ENCODE measurements at regions not wholly inside any gene's neighbourhood (a gene's known extent, or its start where the extent isn't known, plus 50 kb on each side); places are given as distances from the start of the nearest gene placed in this dataset.

DNA sequence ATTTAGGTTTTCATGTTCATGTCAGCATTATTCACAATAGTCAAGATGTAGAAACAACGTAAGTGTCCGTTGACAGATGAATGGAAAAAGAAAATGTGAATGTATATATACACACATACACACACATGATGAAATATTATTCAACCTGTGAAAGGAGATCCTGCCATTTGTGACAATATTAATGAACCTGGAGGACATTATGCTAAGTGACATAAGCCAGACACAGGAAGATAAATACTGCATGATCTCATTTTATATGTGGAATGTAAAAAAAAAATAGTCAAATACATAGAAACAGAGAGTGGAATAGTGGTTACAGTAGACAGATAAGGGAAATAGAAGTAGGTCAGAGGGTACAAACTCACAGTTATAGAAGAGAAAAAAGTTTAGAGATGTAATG, 651.1 kb upstream of the MKI67 start:
- no peak for FAIRE-seq
- no TSS peak for BruUV-seq (replicated peaks)
- H3K4me1 ChIP-seq (replicated peaks in 1 of 2; ENCODE audit: control insufficient read depth in 2 of 2, insufficient read depth in 2 of 2, low read length in 2 of 2) = no peaks in the 10 kb centered on the region
- H3K27me3 ChIP-seq (ENCODE audit: control insufficient read depth in 2 of 2, insufficient read depth in 2 of 2, low read length in 2 of 2) = no peaks in the 10 kb centered on the region; a peak in 2 of 5 replicates
- WGBS (ENCODE audit: insufficient coverage, low coverage, missing lambda C conversion rate) = 18% methylated on average over 2 of the region's 2 CpGs
- POLR2A ChIA-PET = no interaction called here
- ATAC-seq = no peak
- H3K9ac ChIP-seq (ENCODE audit: insufficient read depth in 1 of 2, low read depth in 2 of 2, low read length in 2 of 2) = no peak overlapping the region
- no peaks in the 10 kb centered on the region for H3K9me1 ChIP-seq (ENCODE audit: control insufficient read depth, insufficient read depth, low read length)
- intact Hi-C loops (cut with micrococcal nuclease) (no loop called here), in situ Hi-C loops (cut with MboI) (no loop called here)
- no peak overlapping the region for H2AFZ ChIP-seq (ENCODE audit: low read depth, low read length)
- no peaks in the 10 kb centered on the region for H3K36me3 ChIP-seq (ENCODE audit: control insufficient read depth, insufficient read depth, low read length)
- no peaks in the 10 kb centered on the region for H3K9me3 ChIP-seq (replicated peaks; ENCODE audit: control insufficient read depth, insufficient read depth, low read depth, low read length)
- no peaks in the 10 kb centered on the region for H4K20me1 ChIP-seq (replicated peaks; ENCODE audit: control insufficient read depth, insufficient read depth, low read length)
- DNase-seq (ENCODE audit: extremely low read depth in 1 of 4, low spot score in 3 of 4) = no peak
- no peak for TF ChIP-seq NRF1 (conservative IDR thresholded peaks at IDR 0.05 in 1 of 2, IDR thresholded peaks at IDR 0.05 in 1 of 2)
- no peak for TF ChIP-seq FOXM1 (IDR thresholded peaks at IDR 0.05; ENCODE audit: low read depth)
- no peak for TF ChIP-seq FOXM1 (CRISPR knock-in tag; IDR thresholded peaks at IDR 0.05; ENCODE audit: low read depth)
- no peak for TF ChIP-seq DIDO1 (tag; IDR thresholded peaks at IDR 0.05; ENCODE audit: low read depth)
- TF ChIP-seq ZNF77 (CRISPR knock-in tag; IDR thresholded peaks at IDR 0.05) = no peak
- no peak for TF ChIP-seq ZNF324 (CRISPR knock-in tag; IDR thresholded peaks at IDR 0.05)
- no peak for TF ChIP-seq NR3C1 (CRISPR knock-in tag; IDR thresholded peaks at IDR 0.05)
- H3K4me2 ChIP-seq (ENCODE audit: insufficient read depth, low read length) = no peak overlapping the region
- CTCF ChIA-PET (ENCODE audit: low intra/inter-chr PET ratio) = no interaction called here
- H3K27ac ChIP-seq (ENCODE audit: extremely low read depth, low read depth, low read length) = no peak overlapping the region
- no peak overlapping the region for H3K4me3 ChIP-seq
- no peaks in the 10 kb centered on the region for H3K79me2 ChIP-seq (ENCODE audit: control insufficient read depth, insufficient read depth, low read length)

DNA sequence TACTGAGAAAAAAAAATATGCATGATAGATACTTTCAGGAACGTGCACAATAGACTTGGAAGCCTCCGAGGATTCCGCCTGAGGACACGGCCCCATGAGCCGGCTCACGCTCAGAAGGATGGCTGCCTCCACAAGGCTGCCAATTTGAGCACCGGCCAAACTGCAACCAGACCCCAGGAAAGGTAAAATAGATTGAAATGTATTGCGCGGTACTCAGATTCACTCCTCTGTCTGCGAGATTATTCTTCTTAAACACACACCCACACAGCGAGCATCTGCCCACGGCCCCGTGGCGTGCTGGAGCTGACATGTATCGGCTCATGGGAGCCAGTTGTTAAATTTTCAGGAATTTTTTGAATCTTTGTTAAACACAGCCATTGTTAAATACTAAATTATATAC, 653.2 kb upstream of the MKI67 start:
- ChIA-PET POLR2A (no interaction called here), CTCF (ENCODE audit: low intra/inter-chr PET ratio) (no interaction called here)
- in situ Hi-C loops (cut with MboI) (no loop called here), intact Hi-C loops (cut with micrococcal nuclease) (no loop called here)
- no peaks in the 10 kb centered on the region for H4K20me1 ChIP-seq (replicated peaks; ENCODE audit: control insufficient read depth, insufficient read depth, low read length)
- no peak overlapping the region for H2AFZ ChIP-seq (ENCODE audit: low read depth, low read length)
- WGBS (ENCODE audit: insufficient coverage, low coverage, missing lambda C conversion rate) = 3% methylated on average over 13 of the region's 15 CpGs
- H3K9me3 ChIP-seq (replicated peaks; ENCODE audit: control insufficient read depth, insufficient read depth, low read depth, low read length) = no peaks in the 10 kb centered on the region
- no TSS peak for BruUV-seq (replicated peaks)
- no peak for FAIRE-seq
- ATAC-seq = no peak
- no peaks in the 10 kb centered on the region for H3K9me1 ChIP-seq (ENCODE audit: control insufficient read depth, insufficient read depth, low read length)
- no peak overlapping the region for H3K4me2 ChIP-seq (ENCODE audit: insufficient read depth, low read length)
- no peak overlapping the region for H3K27ac ChIP-seq (ENCODE audit: extremely low read depth, low read depth, low read length)
- H3K9ac ChIP-seq (ENCODE audit: insufficient read depth in 1 of 2, low read depth in 2 of 2, low read length in 2 of 2) = no peak overlapping the region
- H3K4me3 ChIP-seq = no peak overlapping the region
- no peaks in the 10 kb centered on the region for H3K79me2 ChIP-seq (ENCODE audit: control insufficient read depth, insufficient read depth, low read length)
- H3K27me3 ChIP-seq (ENCODE audit: control insufficient read depth in 2 of 2, insufficient read depth in 2 of 2, low read length in 2 of 2) = no peaks in the 10 kb centered on the region; a peak in 2 of 5 replicates
- no peaks in the 10 kb centered on the region for H3K4me1 ChIP-seq (replicated peaks in 1 of 2; ENCODE audit: control insufficient read depth in 2 of 2, insufficient read depth in 2 of 2, low read length in 2 of 2)
- no peaks in the 10 kb centered on the region for H3K36me3 ChIP-seq (ENCODE audit: control insufficient read depth, insufficient read depth, low read length)
- no peak for DNase-seq (ENCODE audit: extremely low read depth in 1 of 4, low spot score in 3 of 4)
- TF ChIP-seq GATA2 (CRISPR knock-in tag; IDR thresholded peaks at IDR 0.05) (no peak), ZNF766 (CRISPR knock-in tag; conservative IDR thresholded peaks at IDR 0.05) (no peak), NR4A1 (CRISPR knock-in tag; IDR thresholded peaks at IDR 0.05) (no peak), NR4A1 (tag; IDR thresholded peaks at IDR 0.05) (no peak), OTX1 (CRISPR knock-in tag; IDR thresholded peaks at IDR 0.05) (no peak), XRCC4 (IDR thresholded peaks at IDR 0.05; ENCODE audit: extremely low read depth, insufficient read depth, insufficient read length) (no peak)
- TF ChIP-seq, protein P1, sequence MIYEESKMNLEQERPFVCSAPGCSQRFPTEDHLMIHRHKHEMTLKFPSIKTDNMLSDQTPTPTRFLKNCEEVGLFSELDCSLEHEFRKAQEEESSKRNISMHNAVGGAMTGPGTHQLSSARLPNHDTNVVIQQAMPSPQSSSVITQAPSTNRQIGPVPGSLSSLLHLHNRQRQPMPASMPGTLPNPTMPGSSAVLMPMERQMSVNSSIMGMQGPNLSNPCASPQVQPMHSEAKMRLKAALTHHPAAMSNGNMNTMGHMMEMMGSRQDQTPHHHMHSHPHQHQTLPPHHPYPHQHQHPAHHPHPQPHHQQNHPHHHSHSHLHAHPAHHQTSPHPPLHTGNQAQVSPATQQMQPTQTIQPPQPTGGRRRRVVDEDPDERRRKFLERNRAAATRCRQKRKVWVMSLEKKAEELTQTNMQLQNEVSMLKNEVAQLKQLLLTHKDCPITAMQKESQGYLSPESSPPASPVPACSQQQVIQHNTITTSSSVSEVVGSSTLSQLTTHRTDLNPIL (CRISPR knock-in tag; IDR thresholded peaks at IDR 0.05) = no peak
- TF ChIP-seq, protein P2, sequence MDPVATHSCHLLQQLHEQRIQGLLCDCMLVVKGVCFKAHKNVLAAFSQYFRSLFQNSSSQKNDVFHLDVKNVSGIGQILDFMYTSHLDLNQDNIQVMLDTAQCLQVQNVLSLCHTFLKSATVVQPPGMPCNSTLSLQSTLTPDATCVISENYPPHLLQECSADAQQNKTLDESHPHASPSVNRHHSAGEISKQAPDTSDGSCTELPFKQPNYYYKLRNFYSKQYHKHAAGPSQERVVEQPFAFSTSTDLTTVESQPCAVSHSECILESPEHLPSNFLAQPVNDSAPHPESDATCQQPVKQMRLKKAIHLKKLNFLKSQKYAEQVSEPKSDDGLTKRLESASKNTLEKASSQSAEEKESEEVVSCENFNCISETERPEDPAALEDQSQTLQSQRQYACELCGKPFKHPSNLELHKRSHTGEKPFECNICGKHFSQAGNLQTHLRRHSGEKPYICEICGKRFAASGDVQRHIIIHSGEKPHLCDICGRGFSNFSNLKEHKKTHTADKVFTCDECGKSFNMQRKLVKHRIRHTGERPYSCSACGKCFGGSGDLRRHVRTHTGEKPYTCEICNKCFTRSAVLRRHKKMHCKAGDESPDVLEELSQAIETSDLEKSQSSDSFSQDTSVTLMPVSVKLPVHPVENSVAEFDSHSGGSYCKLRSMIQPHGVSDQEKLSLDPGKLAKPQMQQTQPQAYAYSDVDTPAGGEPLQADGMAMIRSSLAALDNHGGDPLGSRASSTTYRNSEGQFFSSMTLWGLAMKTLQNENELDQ (CRISPR knock-in tag; IDR thresholded peaks at IDR 0.05; ENCODE audit: borderline replicate concordance) = no peak

All from K562 (cell line).